Activated T-cell treated with anti-CD3 and anti-CD28 coated beads for 4 hours (primary cell): ENCODE measurements at regions not wholly inside any gene's neighbourhood (a gene's known extent, or its start where the extent isn't known, plus 50 kb on each side); places are given as distances from the start of the nearest gene placed in this dataset.
A peak's percentile ranks its signal among the peaks of the same experiment; 100 is the strongest.
"Not testable (repeated sequence)": the region's sequence is repeated elsewhere in the genome, so short reads cannot be mapped to it uniquely, and the experiment has no call there.

Experiments
- DNase-seq: peaks from one replicate; pipeline ENCODE4 v3.0.0-alpha.2; 2020

DNA sequence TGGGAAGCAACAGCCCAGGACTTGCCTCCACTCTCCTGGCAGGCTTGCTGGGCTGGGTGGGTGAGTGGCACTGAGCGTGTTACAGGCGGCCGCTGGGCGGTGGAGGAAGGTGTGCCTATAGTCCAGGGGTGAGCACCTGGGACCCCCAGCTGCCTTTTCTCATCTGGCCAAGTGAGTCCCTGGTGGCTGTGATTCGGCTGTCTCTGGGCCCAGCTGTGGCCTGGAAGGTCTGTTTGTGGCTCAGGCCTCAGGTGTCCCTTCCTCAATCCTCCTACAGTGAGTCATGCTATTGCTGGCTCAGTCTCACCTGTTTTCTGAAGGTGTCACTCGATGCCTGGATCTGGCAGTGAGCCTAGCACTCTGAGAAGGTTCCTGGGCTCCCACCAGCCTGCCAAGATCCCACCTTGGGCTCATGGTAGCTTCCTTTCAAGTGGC lies 564.2 kb downstream of the PTPRU start:
- no peak for DNase-seq

DNA sequence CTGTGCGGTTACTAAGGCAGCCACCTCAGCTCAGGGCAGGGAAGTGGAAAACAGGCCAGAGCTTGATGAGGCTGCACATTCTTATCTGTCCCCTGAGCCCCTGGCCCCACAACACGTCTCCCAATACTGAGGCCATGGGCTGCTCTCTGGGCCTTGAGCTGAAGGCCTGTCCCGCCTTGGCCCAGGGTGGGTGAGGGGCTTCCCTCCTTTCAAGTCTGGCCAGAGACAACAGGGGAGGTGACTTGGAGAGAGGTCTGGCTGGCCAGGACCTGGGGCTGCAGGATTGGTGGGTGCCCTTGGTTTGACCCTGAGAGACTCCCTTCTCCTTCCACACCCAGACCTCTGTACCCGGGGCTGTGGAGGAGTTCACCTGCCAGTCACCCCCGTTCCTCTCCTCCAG lies 563.8 kb downstream of the PTPRU start:
- no peak for DNase-seq

DNA sequence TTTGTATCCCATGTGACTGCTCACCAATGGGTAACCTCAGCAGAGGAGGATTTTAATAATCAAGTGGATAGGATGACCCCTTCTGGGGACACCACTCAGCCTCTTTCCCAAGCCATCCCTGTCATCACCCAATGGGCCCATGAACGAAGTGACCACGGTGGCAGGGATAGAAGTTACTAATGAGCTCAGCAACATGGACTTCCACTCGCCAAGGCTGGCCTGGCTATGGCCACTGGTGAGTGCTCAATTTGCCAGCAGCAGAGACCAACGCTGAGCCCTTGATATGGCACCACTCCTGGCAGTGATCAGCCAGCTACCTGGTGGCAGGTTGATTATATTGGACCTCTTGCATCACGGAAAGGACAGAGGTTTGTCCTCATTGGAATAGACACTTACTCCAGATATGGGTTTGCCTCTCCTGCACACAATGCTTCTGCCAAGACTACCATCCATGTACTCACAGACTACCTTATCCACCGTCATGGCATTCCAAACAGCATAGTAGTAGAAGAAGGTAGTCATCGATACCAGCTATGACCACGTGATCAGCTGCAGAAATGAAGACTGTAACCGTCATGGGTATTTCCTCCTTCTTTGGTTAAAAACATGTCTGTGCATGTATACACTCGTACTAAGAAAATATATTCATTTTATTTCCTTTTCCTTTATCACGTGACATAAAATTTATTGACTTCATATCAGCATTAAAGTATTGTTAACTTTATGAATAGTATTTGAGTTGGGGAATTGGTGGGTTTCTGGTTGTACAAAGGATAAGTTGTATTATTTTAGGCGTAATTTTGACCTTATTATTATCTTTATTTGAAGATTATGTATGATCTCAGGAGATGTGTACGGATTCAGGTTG lies 562.6 kb downstream of the PTPRU start:
- no peak for DNase-seq

DNA sequence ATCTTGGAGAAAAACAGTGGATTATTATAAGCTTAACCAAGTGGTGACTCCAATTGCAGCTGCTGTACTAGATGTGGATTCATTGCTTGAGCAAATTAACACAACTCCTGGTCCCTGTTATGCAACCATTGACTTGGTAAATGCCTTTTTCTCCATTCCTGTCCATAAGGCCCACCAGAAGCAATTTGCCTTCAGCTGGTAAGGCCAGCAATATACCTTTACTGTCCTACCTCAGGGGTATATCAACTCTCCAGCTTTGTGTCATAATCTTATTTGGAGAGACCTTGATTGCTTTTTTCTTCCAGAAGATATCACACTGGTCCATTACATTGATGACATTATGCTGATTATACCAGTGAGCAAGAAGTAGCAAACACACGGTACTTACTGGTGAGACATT lies 560.8 kb downstream of the PTPRU start:
- not testable (repeated sequence) for DNase-seq

DNA sequence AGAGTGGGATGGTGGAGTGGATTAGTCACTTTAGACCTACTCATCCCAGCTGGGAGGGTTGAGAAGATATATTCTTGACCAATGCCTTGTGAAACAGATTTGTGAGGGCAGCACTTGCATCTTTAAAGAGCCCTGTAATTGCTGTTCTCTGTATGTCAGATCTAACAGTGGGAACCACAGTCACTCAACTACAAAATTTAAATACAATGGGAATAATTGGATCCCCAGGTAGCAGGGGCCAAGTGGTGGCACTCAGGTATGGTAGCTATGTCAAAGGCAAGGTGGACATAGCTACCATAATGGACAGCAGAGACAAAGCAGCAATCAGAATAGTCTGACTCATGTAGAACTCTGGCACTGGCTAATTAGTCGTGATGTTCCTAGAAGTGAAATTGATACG lies 559.6 kb downstream of the PTPRU start:
- not testable (repeated sequence) for DNase-seq

DNA sequence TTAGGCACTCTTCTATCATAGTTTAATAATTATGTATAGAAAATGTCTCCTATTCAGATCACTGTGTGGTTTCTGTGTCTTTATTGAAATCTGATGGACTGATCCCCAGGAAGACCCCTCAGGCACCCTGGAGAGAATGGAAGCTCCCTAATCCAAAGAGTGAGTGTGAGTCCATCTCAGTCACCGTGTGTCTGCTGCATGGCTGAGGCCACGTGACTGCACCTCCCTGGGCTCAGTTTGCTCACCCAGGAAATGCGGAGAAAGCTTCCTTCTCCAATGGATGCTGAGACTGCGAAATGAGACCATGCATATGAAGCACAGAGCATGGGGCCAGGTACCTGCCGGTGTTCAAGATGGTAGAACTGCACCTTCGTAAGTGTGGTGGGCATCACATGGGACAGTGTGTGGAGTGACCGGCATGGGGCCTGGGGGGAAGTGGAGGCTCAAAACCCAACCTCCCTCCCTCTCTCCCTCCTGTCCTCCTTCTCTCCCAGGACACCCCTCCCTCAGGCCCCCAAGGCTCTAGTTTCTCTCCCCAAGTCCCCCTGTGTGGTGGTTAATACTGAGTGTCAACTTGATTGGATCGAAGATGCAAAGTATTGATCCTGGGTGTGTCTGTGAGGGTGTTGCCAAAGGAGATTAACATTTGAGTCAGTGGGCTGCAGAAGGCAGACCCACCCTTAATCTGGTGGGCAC lies 557.5 kb downstream of the PTPRU start:
- no peak for DNase-seq

DNA sequence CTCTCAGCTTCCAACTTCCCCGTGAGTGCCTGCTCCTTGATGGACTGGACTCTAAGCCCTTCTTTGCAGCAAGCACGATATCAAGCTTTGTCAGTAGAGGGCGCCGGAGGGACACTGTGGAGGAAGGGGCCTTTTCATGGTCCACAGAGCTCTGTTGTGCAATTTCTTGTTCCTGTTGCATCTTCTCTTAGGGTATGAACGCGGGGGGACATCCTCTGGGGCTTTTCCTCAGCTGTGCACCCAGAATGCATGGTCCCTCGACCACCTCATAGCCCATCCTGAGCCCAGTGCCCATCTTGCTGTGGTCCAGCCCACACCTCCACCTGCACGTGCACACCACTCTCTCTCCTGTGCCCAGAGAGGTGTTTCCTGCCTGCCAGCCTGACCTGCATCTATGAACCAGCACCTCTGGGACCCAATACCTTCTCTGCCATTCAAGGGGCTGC lies 556.8 kb downstream of the PTPRU start:
- DNase-seq = peak; percentile 12

DNA sequence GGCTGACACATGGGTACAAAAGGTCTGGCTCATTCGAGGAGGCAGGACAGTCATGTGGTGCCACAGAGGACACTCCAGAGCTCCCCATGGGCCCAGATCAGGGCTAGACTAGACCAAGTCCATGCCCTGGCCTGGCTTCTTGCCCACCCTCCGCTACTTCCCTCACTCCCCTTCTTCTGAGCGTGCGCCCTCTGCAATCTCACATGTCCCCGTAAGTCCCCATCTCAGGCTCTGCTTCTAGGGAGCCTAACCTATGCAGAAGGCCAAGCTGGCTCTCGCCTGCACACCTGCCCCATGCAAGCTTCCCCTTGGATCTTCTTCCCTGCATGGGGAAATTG lies 553.6 kb downstream of the PTPRU start:
- DNase-seq = no peak

DNA sequence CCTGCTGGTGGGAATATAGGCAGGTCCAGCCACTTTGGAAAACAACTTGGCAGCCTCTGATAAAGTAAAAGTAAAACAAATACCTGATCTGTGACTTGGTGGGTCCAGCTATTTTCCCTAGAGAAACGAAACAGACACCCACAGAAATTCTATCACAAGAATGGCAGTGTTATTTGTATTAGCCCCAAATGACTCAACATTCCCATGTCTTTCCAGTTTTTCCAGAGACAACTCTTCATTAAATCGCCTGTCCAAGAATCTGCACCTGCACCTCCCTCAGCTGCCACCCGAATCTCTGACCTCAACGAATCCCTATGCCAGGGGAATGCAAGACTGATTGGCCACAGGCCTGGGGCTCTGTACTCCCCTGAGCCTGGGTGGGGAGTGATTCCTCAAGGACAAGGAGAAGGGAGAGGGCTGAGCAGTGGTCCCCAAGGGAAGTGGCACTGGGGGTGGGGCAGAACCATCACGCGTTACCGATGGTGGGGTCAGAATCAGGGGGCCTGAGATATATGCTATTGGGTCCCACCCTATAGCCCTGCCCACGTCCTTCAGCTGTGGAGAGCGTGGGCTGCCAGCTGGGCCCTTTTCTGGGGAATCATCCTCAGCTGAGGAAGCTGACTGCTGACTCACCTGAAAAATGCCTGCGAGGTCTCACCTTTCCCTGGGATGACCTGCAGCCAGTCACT lies 553.0 kb downstream of the PTPRU start:
- no peak for DNase-seq

DNA sequence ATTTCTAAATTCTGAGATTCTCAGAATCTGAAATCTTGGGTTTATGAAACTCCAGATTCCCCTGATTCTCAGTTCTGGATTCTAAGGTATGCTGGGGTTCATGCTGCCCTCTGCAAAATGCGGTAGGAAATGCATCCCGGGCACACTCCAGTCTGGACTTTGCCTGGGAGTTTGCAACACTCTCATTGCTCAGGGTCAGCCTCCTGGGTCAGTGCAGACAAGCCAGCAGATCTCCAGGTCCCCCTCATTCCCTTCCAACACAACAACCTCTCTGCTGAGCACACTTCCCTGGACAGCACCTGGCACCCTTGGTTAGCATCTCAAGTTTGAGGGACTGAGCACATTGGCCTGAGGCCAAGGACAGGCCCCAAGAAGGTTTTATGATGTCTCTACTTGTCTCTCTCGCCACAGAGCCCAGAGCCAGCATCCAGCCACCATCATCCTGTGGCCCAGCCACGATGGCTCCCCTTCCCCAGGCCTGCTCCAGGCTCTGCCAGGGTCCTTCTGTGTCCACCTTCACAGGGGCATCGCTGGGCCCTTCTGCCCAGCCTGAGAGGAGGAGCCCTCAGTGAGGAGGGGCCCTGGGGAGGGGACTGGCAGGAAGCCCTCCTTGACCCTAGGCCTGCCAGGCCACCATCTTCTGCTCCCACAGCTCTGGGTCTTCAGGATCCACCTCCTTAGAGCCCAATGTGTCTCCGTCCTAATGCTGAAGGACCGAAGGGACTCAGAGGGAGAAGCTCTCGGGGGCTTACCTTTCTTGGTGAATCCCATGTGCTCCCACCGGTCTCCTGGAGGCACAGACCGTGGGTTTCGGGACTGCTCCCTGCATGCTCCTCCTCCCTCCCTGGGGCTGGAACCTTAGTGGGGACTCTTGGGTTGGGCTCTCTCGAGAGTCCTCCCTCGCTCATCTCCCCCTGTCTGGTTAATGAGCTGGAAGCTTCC lies 550.7 kb downstream of the PTPRU start:
- no peak for DNase-seq

DNA sequence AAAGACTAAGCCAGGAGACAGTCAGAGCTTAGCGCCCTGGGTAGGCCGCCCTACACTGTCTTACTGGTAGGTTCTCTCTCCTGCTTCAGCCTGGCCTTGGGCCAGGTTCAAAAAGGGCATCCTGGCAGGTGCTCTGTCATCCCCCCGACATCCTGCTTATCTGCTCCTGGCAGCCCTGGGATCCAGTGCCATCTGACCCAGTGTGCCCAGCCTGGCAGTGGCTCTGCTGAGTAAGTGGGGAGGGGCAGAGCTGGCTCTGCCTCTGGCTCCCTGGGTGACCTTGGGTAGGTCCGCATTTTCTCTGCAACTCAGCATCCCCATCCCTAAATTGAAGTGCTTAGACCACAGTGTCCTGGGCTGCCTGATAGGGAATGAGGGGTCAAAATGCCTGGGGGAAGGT lies 549.9 kb downstream of the PTPRU start:
- DNase-seq = no peak

DNA sequence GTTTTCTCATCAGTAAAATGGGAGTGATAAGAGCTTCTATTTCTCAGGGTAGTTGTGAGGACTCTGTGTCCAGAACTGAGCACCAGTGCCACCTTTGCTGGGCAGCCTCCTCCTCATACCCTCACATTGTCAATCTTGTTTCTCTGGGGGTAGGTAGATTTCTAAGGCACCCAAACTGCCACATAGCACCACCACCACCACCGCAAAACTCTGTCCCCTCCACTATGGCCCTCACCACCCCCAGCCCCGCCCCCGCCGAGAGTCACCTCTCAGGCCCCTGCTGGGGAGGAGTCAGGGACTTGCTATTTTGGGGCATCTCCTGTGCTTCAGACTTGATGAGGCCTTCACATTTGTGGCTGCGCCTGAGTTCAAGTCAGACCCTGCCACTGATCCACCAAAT lies 549.2 kb downstream of the PTPRU start:
- no peak for DNase-seq

DNA sequence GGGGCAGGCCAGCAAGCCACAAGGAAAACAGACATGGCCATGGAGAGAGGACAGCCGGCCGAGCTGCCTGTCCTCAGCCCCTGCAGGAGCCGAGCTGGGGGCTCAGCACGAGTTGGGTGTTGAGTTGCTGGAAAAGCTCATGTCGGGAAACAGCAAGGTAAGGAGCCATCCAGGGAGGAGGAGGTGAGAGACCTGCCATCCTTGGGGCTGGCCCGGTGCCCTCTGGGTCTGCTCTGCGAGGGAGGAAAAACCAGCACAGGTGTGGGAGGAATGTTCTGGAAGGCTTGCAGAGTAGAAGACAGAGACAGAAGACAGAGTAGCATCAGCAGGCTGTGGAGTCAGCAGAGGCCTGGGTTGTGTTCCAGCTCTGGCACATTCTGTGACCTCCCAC lies 548.8 kb downstream of the PTPRU start:
- DNase-seq = no peak

DNA sequence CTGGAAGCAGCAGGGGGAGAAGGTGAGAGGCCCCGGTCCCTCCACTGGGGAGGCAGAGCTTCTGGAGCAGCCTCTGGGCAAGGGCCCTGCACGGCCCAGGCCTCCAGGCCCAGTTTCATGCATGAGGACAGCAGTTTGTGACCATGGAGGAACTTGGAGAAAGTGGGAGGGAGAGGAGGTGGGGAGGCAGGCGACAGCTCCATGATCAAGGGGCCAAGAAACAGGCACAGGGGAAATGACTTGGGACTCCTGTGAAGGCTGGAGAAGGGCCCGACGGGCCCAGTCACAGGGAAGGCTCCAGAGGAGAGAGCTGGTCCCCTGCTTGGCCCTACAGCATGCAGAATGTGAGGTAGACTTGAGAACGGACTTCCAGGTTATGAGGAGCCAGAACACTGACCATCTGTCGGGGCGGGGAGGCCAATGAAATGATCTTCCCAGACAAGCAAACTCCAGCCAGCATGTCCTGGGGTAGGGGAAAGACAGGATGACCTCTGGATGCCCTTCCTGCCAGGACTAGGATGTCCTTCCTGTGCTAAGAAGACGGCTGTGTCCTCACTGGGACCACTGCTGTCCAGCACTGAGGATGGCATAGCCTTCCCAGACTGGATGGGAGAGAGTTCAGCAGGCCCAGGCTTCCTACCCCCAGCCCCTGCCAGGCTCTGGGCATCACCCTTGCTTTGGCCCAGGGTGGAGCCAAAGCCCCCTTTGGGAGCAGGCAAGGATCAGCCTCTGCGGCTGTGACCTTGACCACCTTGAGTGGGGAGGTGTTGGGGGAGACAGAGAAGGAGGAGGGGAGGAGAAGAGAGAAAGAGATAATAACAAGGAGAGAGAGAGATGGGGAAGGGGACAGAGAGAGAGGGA lies 548.2 kb downstream of the PTPRU start:
- DNase-seq = no peak

DNA sequence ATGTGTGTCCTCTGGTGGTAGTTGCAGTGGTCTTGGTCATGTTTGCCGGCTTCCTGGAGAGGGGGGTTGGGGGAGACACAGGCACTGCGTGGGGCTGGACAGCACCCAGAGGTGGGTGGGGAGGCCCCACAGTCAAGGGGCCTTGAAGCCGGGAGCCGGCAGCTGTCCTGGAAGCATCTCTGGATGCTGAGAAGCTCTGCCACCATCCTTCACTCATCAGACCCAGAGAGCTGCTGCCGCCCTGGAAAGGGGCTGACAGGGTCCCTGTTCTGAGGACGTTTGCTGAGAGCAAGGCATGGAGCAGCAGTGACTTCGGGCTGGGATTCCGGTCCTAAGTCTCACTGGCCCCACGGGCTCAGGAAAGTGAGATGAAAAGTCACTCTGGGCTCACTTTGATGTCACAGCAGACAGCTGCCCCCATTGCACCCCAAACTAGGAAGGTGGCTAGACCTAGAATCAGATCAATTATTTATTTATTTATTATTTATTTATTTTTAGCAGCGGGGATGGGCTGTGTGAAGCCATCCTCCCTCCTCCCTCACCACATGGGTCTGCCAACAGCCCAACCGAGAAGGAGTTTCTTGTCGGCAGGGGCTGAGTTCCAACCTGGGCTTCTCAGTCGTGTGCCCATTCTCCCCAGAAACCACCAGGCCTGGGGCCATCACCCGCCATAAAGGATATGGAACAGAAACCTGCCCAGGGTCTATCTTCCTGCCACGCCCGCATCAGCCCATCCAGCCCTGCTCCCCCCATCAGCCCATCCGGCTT lies 547.4 kb downstream of the PTPRU start:
- DNase-seq = no peak

DNA sequence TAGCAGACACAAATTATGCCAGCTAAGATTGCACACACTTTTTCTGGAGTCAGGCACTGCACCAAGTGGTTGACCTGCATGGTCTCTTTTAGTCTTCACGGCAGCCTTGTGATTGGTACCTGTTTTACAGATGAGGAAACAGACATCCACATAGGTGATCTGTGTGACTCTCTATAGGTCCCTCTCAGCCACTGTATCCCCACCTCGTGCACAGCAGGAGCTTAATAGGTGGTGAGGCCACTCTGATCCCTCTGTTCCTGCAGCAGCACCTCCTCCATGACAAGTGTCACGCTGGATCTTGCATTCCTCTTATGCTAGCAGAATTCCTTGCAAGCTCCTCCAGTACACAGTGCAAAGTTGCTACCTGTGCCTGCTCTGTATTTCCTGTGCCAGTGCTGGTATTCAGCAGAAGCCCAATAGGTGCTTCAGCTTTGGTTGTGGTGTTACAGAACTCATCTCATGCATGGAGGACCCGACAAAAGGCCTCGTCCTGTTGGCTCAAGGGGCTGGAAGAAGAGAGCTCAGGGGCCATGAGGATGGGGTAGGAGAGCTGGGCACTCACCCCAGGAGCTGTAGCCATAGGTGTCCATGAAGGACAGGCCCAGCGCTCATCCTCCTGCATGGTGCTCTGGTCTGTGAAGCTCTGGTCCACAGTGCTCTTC lies 546.7 kb downstream of the PTPRU start:
- DNase-seq = no peak

DNA sequence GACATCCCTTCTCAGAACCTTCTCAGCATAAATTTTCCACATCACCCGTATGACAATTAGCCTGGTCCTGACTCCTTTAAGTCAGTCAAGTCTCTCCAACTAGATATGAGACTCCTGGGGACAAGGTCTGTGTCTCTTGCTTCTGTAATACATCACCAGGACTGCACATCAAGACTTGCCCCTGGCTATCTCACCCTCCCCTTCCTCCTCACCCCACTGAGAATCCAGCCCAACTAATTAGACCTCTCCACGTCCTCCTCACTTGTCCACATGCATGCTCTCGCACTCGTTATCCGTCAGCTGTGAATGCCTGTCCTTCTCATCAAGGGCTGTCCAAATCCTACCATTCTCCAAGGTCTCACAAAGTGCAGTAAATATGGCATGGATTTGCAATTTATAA lies 542.8 kb downstream of the PTPRU start:
- DNase-seq = no peak

DNA sequence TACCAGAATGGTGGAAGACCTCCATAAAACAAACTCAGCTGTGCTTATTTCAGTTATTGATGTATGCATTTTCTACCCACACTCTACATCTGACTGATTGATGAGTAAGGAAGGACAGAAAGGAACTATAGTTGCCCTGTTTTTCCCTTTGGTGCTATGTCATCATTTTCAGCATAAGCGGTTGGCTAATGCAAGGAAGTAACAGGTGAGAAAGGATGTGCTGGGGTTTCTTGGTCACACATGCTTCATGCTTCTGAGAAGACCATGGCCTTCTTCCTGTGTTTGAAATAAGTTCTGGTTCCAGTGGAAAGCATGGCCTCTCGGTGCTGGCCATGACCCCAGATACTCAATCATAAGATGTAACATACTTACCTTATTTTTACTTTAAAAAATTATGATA lies 541.2 kb downstream of the PTPRU start:
- no peak for DNase-seq

DNA sequence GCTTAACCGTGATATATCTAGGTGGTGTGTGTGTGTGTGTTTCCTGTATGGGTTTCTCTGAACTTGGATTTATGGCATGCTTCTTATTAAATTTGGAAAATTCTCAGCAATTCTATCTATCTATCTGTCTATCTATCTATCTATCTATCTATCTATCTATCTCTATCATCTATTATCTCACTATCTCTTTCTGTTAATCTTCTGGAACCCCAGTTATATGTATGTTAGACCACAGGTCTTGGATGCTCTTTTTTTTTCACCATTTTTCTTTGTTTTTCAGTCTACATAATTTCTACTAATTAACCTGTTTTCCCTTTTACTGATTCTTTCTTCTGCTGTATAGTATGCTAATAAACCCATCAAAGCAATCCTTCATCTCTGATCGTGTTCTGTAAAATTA lies 538.0 kb downstream of the PTPRU start:
- DNase-seq = no peak

DNA sequence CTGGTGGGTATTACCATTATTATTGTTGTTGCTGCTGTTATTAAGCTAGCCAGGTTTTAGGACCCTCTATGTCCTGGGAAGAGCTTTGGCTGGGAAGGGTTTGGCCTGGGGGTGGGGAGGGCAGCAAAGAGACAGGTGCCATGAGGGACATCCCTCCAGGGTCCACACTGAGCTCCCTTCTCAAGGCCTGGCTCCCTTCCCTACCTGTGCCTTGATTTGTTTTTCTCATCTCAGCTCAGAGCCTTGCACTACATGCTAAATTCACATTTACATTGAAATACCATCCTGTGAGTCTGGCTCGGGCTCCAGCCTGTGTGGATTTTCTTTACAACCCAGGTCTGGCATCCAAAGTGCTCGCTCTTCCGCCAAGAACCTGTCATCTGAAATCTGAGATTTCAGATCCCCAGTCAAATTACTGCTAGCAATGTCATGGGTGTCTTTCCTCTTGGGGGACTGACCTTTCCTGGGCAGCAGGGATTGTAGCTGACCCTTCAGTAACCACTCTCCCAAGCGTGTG lies 536.3 kb downstream of the PTPRU start:
- DNase-seq = no peak
